Esophagus muscularis mucosa (tissue), 4 donors: ENCODE measurements at regions not wholly inside any gene's neighbourhood (a gene's known extent, or its start where the extent isn't known, plus 50 kb on each side); places are given as distances from the start of the nearest gene placed in this dataset.

Experiments used
- DNase-seq: peaks from one replicate; pipeline ENCODE4 v3.0.0-alpha.2; 2017; ENCODE audit errors: extremely low spot score
- H3K27ac ChIP-seq, 4 donors: fragments of 200-600 bp; sonication (generic); replicated peaks in 1 of 4; 1 replicate in 3 of 4; 2 replicates in 1 of 4; pipeline ENCODE4 v1.5.1; 2016 to 2019; ENCODE audit warnings: mild to moderate bottlenecking in 1 of 4
- H3K27me3 ChIP-seq, 4 donors: fragments of 200-600 bp; sonication (generic); one replicate each; pipeline versions ENCODE4 v1.5.1 to v1.6.0; 2016 to 2019
- H3K36me3 ChIP-seq, 4 donors: fragments of 200-600 bp; sonication (generic); one replicate each; pipeline ENCODE4 v1.5.1; 2016 to 2019
- H3K4me1 ChIP-seq, 4 donors: fragments of 200-600 bp; sonication (generic); one replicate each; pipeline ENCODE4 v1.5.1; 2016 to 2019
- H3K4me3 ChIP-seq, 4 donors: fragments of 200-600 bp; sonication (generic); 1 replicate in 2 of 4; 2 replicates in 2 of 4; pipeline ENCODE4 v1.5.1; 2016 to 2019; ENCODE audit warnings: mild to moderate bottlenecking in 4 of 4, moderate library complexity in 1 of 4
- H3K9me3 ChIP-seq, 4 donors: fragments of 200-600 bp; sonication (generic); 1 replicate in 3 of 4; 2 replicates in 1 of 4; pipeline ENCODE4 v1.5.1; 2016 to 2019
- CTCF ChIP-seq, 3 experiments: fragments of 200-600 bp in 2 of 3; fragments of 450-650 bp in 1 of 3; sonication (generic) in 2 of 3; IDR thresholded peaks; one replicate each; pipeline ENCODE4 v1.5.1; 2017 to 2019; ENCODE audit warnings: antibody characterized with exemption in 3 of 3, mild to moderate bottlenecking in 2 of 3, moderate library complexity in 1 of 3
- EP300 ChIP-seq: sonication (generic); formaldehyde crosslinking; IDR thresholded peaks from one replicate; pipeline ENCODE4 v1.6.1; 2017; ENCODE audit warnings: antibody characterized with exemption
- POLR2A ChIP-seq: fragments of 450-650 bp; IDR thresholded peaks from one replicate; pipeline ENCODE4 v1.6.1; 2017; ENCODE audit warnings: antibody characterized with exemption, moderate library complexity, mild to moderate bottlenecking, low read depth
- POLR2AphosphoS5 ChIP-seq, 2 donors: sonication (generic); formaldehyde crosslinking; IDR thresholded peaks; one replicate each; pipeline ENCODE4 v1.6.1; 2017; ENCODE audit warnings: antibody characterized with exemption in 2 of 2
- WGBS: methylation state at CpG from one replicate; pipeline ENCODE4 v1.1.5; 2018; 5-methylcytosine and 5-hydroxymethylcytosine counted together
- intact Hi-C: fragments of 100-400 bp; cut with DNase I; formaldehyde crosslinking; loops from one replicate; pipeline ENCODE4 v1.15.1; 2023

- intact Hi-C loops: no loop called here
- H3K4me1 ChIP-seq: no peaks in the 10 kb centered on the region
- WGBS: 72% methylated on average over 2 of the region's 2 CpGs
- no peak overlapping the region for H3K27ac ChIP-seq
- H3K36me3 ChIP-seq: no peaks in the 10 kb centered on the region
- no peak for DNase-seq
- H3K27me3 ChIP-seq: no peaks in the 10 kb centered on the region
- peaks cover 0 to 3% (median 2%) of the 10 kb centered on the region in 4 donors for H3K9me3 ChIP-seq
- no peak for TF ChIP-seq CTCF (IDR thresholded peaks at IDR 0.05)
- TF ChIP-seq POLR2AphosphoS5 (IDR thresholded peaks at IDR 0.05): no peak
- TF ChIP-seq EP300: no peak
- TF ChIP-seq POLR2A: no peak
- H3K4me3 ChIP-seq: no peak overlapping the region
These were observed 320.9 kb downstream of the UTRN start for GRCh38 chr6:144606083-144606482.

- Histone ChIP-seq H3K27me3 (no peaks in the 10 kb centered on the region), H3K36me3 (no peaks in the 10 kb centered on the region), H3K27ac (no peak overlapping the region), H3K4me1 (no peaks in the 10 kb centered on the region), H3K9me3 (no peaks in the 10 kb centered on the region), H3K4me3 (no peak overlapping the region)
- no peak for DNase-seq
- TF ChIP-seq CTCF (IDR thresholded peaks at IDR 0.05) (no peak), POLR2A (no peak), POLR2AphosphoS5 (IDR thresholded peaks at IDR 0.05) (no peak), EP300 (no peak)
- WGBS: 95% methylated on average over 5 of the region's 5 CpGs
- intact Hi-C loops: no loop called here
These were observed 323.0 kb downstream of the UTRN start for GRCh38 chr6:144607998-144608735.

GRCh38 chr6:144612811-144613210, 327.7 kb downstream of the UTRN start:
- H3K27ac ChIP-seq: no peak overlapping the region
- H3K36me3 ChIP-seq: no peaks in the 10 kb centered on the region
- no peaks in the 10 kb centered on the region for H3K9me3 ChIP-seq
- WGBS: 82% methylated on average over 1 of the region's 1 CpG
- no peak overlapping the region for H3K4me3 ChIP-seq
- no peak for DNase-seq
- H3K4me1 ChIP-seq: peaks cover 0 to 10% (median 5%) of the 10 kb centered on the region in 4 donors
- no peak for TF ChIP-seq CTCF (IDR thresholded peaks at IDR 0.05)
- H3K27me3 ChIP-seq: no peaks in the 10 kb centered on the region
- intact Hi-C loops: no loop called here

GRCh38 chr6:144613859-144614258, 328.7 kb downstream of the UTRN start:
- Histone ChIP-seq H3K36me3 (no peaks in the 10 kb centered on the region), H3K4me1 (peaks cover 0 to 10% (median 5%) of the 10 kb centered on the region in 4 donors), H3K4me3 (no peak overlapping the region), H3K27ac (no peak overlapping the region), H3K27me3 (no peaks in the 10 kb centered on the region), H3K9me3 (no peaks in the 10 kb centered on the region)
- whole genome bisulfite sequencing: 68% methylated on average over 2 of the region's 2 CpGs
- TF ChIP-seq POLR2AphosphoS5 (IDR thresholded peaks at IDR 0.05) (no peak), POLR2A (no peak), EP300 (no peak), CTCF (IDR thresholded peaks at IDR 0.05) (no peak)
- DNase-seq: no peak
- intact Hi-C loops: no loop called here

GRCh38 chr6:144615870-144616269, 330.7 kb downstream of the UTRN start:
- no peak for DNase-seq
- intact Hi-C loops: no loop called here
- TF ChIP-seq EP300 (no peak), POLR2A (no peak), POLR2AphosphoS5 (IDR thresholded peaks at IDR 0.05) (no peak), CTCF (IDR thresholded peaks at IDR 0.05) (no peak)
- H3K4me1 ChIP-seq: peaks cover 0 to 10% (median 5%) of the 10 kb centered on the region in 4 donors
- no peaks in the 10 kb centered on the region for H3K36me3 ChIP-seq
- H3K27ac ChIP-seq: no peak overlapping the region
- 95% methylated on average over 2 of the region's 2 CpGs for WGBS
- no peak overlapping the region for H3K4me3 ChIP-seq
- H3K9me3 ChIP-seq: no peaks in the 10 kb centered on the region
- H3K27me3 ChIP-seq: no peaks in the 10 kb centered on the region
